Breast epithelium (tissue), 4 donors: ENCODE measurements at regions not wholly inside any gene's neighbourhood (a gene's known extent, or its start where the extent isn't known, plus 50 kb on each side); places are given as distances from the start of the nearest gene placed in this dataset.

Source experiments
- DNase-seq, 2 donors: peaks; one replicate each; pipeline ENCODE4 v3.0.0-alpha.2; 2019; ENCODE audit warnings: low spot score in 2 of 2
- H3K27ac ChIP-seq, 2 donors: fragments of 200-600 bp; sonication (generic) in 1 of 2; one replicate each; pipeline ENCODE4 v1.5.1; 2016 to 2019; ENCODE audit warnings: mild to moderate bottlenecking in 1 of 2
- H3K27me3 ChIP-seq, 2 donors: fragments of 200-600 bp; sonication (generic) in 1 of 2; one replicate each; pipeline versions ENCODE4 v1.5.1 to v1.6.0; 2017 to 2019; ENCODE audit warnings: control low read depth in 1 of 2, mild to moderate bottlenecking in 1 of 2
- H3K36me3 ChIP-seq: fragments of 200-600 bp; one replicate; pipeline ENCODE4 v1.5.1; 2019
- H3K4me1 ChIP-seq, 2 donors: fragments of 200-600 bp; sonication (generic); one replicate each; pipeline ENCODE4 v1.5.1; 2016 to 2019; ENCODE audit warnings: control low read depth in 1 of 2
- H3K4me3 ChIP-seq, 3 donors: fragments of 200-600 bp; sonication (generic); 1 replicate in 2 of 3; 2 replicates in 1 of 3; pipeline ENCODE4 v1.5.1; 2016 to 2019; ENCODE audit warnings: mild to moderate bottlenecking in 3 of 3, moderate library complexity in 2 of 3
- H3K9me3 ChIP-seq, 2 donors: fragments of 200-600 bp; sonication (generic) in 1 of 2; one replicate each; pipeline ENCODE4 v1.5.1; 2016 to 2019; ENCODE audit warnings: control low read depth in 1 of 2
- CTCF ChIP-seq, 3 donors: fragments of 450-650 bp; IDR thresholded peaks; one replicate each; pipeline ENCODE4 v1.5.1; 2016 to 2017; ENCODE audit warnings: antibody characterized with exemption in 3 of 3, mild to moderate bottlenecking in 3 of 3, moderate library complexity in 3 of 3
- POLR2A ChIP-seq: fragments of 450-650 bp; IDR thresholded peaks from one replicate; pipeline ENCODE4 v1.6.1; 2016; ENCODE audit warnings: antibody characterized with exemption, mild to moderate bottlenecking, moderate library complexity
- POLR2AphosphoS5 ChIP-seq, 3 donors: sonication (generic); formaldehyde crosslinking; IDR thresholded peaks; one replicate each; pipeline ENCODE4 v1.6.1; 2017; ENCODE audit warnings: antibody characterized with exemption in 3 of 3
- intact Hi-C: fragments of 100-400 bp; cut with DNase I; formaldehyde crosslinking; loops from one replicate; pipeline ENCODE4 v1.15.1; 2023; ENCODE audit warnings: low total_unique reads

- no peaks in the 10 kb centered on the region for H3K9me3 ChIP-seq
- no peak overlapping the region for H3K27ac ChIP-seq
- no peaks in the 10 kb centered on the region for H3K36me3 ChIP-seq
- TF ChIP-seq CTCF (IDR thresholded peaks at IDR 0.05) (no peak), POLR2A (no peak), POLR2AphosphoS5 (IDR thresholded peaks at IDR 0.05) (no peak)
- DNase-seq = peak in 1 of 2 donors; percentile 22
- no peak overlapping the region for H3K4me3 ChIP-seq
- H3K4me1 ChIP-seq = no peaks in the 10 kb centered on the region
- intact Hi-C loops = no loop called here
- H3K27me3 ChIP-seq = peaks cover 0 to 3% of the 10 kb centered on the region in 2 donors
Observed at GRCh38 chr2:2868085-2868484, 509.5 kb downstream of the EIPR1 start.

- Histone ChIP-seq H3K36me3 (no peaks in the 10 kb centered on the region), H3K4me3 (no peak overlapping the region), H3K4me1 (no peaks in the 10 kb centered on the region), H3K27me3 (peaks cover 0 to 3% of the 10 kb centered on the region in 2 donors), H3K27ac (no peak overlapping the region), H3K9me3 (no peaks in the 10 kb centered on the region)
- intact Hi-C loops = no loop called here
- TF ChIP-seq CTCF (IDR thresholded peaks at IDR 0.05) (no peak), POLR2A (no peak), POLR2AphosphoS5 (IDR thresholded peaks at IDR 0.05) (no peak)
- DNase-seq = no peak
Observed at GRCh38 chr2:2867397-2867979, 510.1 kb downstream of the EIPR1 start.

GRCh38 chr2:2866459-2866858 lies 511.2 kb downstream of the EIPR1 start:
- no peak for TF ChIP-seq POLR2AphosphoS5 (IDR thresholded peaks at IDR 0.05)
- no peak for TF ChIP-seq CTCF (IDR thresholded peaks at IDR 0.05)
- no peak for TF ChIP-seq POLR2A
- Histone ChIP-seq H3K4me3 (no peak overlapping the region), H3K27ac (no peak overlapping the region), H3K27me3 (peaks cover 0 to 3% of the 10 kb centered on the region in 2 donors), H3K9me3 (no peaks in the 10 kb centered on the region), H3K4me1 (no peaks in the 10 kb centered on the region), H3K36me3 (no peaks in the 10 kb centered on the region)
- intact Hi-C loops = no loop called here
- no peak for DNase-seq

- Histone ChIP-seq H3K36me3 (no peaks in the 10 kb centered on the region), H3K27ac (no peak overlapping the region), H3K4me3 (no peak overlapping the region), H3K4me1 (no peaks in the 10 kb centered on the region), H3K27me3 (peaks cover 0 to 3% of the 10 kb centered on the region in 2 donors), H3K9me3 (no peaks in the 10 kb centered on the region)
- TF ChIP-seq POLR2AphosphoS5 (IDR thresholded peaks at IDR 0.05) = no peak
- TF ChIP-seq CTCF (IDR thresholded peaks at IDR 0.05) = no peak
- no peak for TF ChIP-seq POLR2A
- intact Hi-C loops = no loop called here
- peak in 1 of 2 donors; percentile 10 for DNase-seq
Observed at GRCh38 chr2:2862386-2862785, 515.2 kb downstream of the EIPR1 start.

GRCh38 chr2:2861666-2862240 lies 515.9 kb downstream of the EIPR1 start:
- no peak overlapping the region for H3K27ac ChIP-seq
- TF ChIP-seq POLR2AphosphoS5 (IDR thresholded peaks at IDR 0.05) = no peak
- no peak for TF ChIP-seq POLR2A
- TF ChIP-seq CTCF (IDR thresholded peaks at IDR 0.05) = no peak
- intact Hi-C loops = no loop called here
- H3K27me3 ChIP-seq = peaks cover 0 to 3% of the 10 kb centered on the region in 2 donors
- H3K4me3 ChIP-seq = no peak overlapping the region
- H3K4me1 ChIP-seq = no peaks in the 10 kb centered on the region
- peak in 1 of 2 donors; percentile 30 for DNase-seq
- no peaks in the 10 kb centered on the region for H3K9me3 ChIP-seq
- no peaks in the 10 kb centered on the region for H3K36me3 ChIP-seq
